ENCODE measurements at regions not wholly inside any gene's neighbourhood (a gene's known extent, or its start where the extent isn't known, plus 50 kb on each side); places are given as distances from the start of the nearest gene placed in this dataset.

DNA sequence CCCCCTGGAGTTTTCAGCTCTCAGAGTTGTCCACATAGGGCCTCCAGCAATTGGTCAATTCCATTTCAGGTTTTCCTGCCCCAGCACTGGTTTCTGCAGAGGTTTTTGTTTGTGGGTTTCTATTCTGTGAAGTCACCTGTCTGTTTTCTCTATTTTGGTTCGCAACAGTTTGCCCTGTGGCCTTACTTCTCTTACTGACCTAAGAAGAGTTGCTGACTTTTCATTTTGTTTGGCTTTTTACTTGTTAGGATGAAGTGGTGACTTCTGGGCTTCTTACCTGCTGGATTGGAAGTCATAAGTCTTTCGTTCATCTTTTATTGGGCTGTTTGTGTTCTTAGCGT is 196.4 kb upstream of the PARP11 start:
- TF ChIP-seq SUZ12 (IDR thresholded peaks at IDR 0.05; ENCODE audit: extremely low read depth, insufficient read depth, insufficient read length) (no peak), YY1 (IDR thresholded peaks at IDR 0.05; ENCODE audit: insufficient read depth, insufficient read length) (no peak), ZNF274 (IDR thresholded peaks at IDR 0.05; ENCODE audit: low read depth, low read length) (no peak)
